ENCODE measurements at regions not wholly inside any gene's neighbourhood (a gene's known extent, or its start where the extent isn't known, plus 50 kb on each side); places are given as distances from the start of the nearest gene placed in this dataset.

DNA sequence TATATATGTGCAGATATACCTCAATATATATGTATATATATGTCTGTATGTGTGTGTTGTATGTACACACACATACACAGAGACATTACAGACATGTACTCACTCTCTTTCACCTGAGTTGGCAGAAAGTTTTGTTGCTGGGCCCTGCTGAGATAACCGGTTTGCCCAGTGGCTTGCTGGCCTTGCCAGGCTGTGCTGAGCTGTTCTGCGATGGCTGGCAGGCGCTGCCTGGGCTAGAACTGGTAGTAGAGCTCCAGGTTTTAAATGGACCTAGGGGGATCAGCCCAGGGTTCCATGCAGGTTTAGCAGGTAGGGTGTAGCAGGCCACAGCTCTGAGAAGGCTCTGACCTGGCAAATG lies 394.3 kb downstream of the GADD45G start:
- no peak for TF ChIP-seq CTCF (IDR thresholded peaks at IDR 0.05; ENCODE audit: unreplicated experiment)
- Mint-ChIP-seq H3K9me3 (ENCODE audit: unreplicated experiment) (no peaks in the 10 kb centered on the region), H3K36me3 (ENCODE audit: low read depth, unreplicated experiment) (no peaks in the 10 kb centered on the region), H3K4me3 (ENCODE audit: unreplicated experiment) (no peak overlapping the region), H3K27me3 (ENCODE audit: unreplicated experiment) (peaks cover 6% of the 10 kb centered on the region), H3K4me1 (ENCODE audit: unreplicated experiment) (peaks cover 15% of the 10 kb centered on the region), H3K27ac (ENCODE audit: unreplicated experiment) (no peak overlapping the region)
- DNase-seq (ENCODE audit: low spot score), result no peak

DNA sequence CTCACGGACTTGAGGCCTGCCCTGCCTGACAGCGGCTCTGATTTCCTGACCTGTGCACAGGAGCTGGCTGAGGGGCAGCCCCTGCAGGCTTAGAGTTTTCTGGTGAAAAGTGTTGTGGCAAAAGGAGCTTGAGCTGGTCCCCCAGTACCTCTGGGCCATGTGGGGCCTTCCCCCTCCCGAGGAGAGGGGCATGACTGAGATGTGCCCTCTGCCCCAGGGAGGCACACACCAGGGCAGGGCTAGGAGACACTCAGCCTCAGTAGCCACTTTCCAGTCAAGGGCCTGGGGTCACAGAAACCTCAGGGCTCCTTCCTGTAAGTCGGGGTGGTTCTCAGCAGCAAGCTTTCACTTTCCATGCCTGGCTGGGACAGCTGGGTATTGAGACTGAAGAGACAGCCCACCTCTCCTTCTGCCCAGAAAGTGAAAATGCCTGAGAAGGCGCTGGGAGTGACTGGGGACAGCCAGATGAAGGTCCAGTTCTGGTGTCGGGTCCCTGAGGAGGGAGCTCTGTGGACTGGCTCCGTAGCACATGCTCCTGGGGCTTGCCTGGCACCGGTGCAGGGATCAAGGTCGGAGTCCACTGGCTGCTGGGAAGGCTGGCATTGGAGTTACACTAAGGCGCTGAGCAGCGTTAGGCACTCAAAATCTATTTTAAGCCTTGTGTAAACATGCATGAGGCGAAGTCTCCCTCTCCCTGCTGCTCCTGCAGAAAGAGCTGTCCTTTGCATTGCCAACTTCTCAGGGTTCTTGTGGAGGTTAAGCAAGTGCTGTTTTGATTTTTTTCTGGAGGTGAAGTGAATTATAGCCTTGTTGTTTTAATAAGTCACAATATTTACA lies 394.9 kb downstream of the GADD45G start:
- TF ChIP-seq CTCF (IDR thresholded peaks at IDR 0.05; ENCODE audit: unreplicated experiment), result no peak
- H3K27ac Mint-ChIP-seq (ENCODE audit: unreplicated experiment), result no peak overlapping the region
- no peaks in the 10 kb centered on the region for H3K9me3 Mint-ChIP-seq (ENCODE audit: unreplicated experiment)
- peaks cover 6% of the 10 kb centered on the region for H3K27me3 Mint-ChIP-seq (ENCODE audit: unreplicated experiment)
- H3K4me1 Mint-ChIP-seq (ENCODE audit: unreplicated experiment), result peaks cover 15% of the 10 kb centered on the region
- DNase-seq (ENCODE audit: low spot score), result no peak
- H3K36me3 Mint-ChIP-seq (ENCODE audit: low read depth, unreplicated experiment), result no peaks in the 10 kb centered on the region
- H3K4me3 Mint-ChIP-seq (ENCODE audit: unreplicated experiment), result no peak overlapping the region

DNA sequence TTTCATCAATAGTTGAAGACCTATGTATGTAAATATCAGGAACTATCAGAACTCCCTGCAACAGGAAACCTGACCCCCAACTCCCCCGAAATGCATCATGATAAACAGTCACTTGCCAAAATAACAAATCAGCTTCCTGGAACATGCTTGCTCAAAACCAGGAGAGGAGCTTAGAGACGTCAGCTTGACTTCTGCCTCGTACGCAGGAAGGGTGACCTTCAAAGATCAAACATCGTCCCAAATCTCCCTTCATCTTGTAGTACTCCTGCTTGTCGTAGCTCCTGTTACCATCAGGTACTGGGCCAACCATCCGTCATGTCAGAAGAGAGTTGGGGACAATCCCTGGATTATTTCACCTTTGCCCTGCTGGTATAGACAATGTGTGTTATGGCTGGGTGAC lies 396.1 kb downstream of the GADD45G start:
- H3K27me3 Mint-ChIP-seq (ENCODE audit: unreplicated experiment), result peaks cover 4% of the 10 kb centered on the region
- no peaks in the 10 kb centered on the region for H3K9me3 Mint-ChIP-seq (ENCODE audit: unreplicated experiment)
- H3K27ac Mint-ChIP-seq (ENCODE audit: unreplicated experiment), result no peak overlapping the region
- H3K4me3 Mint-ChIP-seq (ENCODE audit: unreplicated experiment), result no peak overlapping the region
- no peaks in the 10 kb centered on the region for H3K36me3 Mint-ChIP-seq (ENCODE audit: low read depth, unreplicated experiment)
- DNase-seq (ENCODE audit: low spot score), result no peak
- no peak for TF ChIP-seq CTCF (IDR thresholded peaks at IDR 0.05; ENCODE audit: unreplicated experiment)
- H3K4me1 Mint-ChIP-seq (ENCODE audit: unreplicated experiment), result peaks cover 15% of the 10 kb centered on the region

DNA sequence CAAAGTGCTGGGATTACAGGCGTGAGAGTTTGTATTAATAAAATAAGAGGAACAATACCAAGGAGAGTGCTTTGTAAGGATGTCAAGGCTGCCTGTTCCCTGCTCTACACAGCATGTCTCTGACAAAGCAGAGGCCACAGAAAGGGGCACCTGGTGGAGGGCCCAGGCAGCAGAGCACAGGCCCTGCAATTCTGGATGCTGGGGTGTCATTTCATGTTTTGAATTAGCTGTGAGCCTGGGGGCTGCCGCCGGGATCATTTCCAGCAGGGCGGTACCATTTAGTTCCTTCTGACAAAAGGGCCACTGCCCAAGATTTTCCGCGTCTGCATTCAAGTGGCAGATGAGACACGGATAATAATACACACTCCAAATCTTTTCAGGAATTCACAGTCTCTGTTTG lies 396.9 kb downstream of the GADD45G start:
- H3K36me3 Mint-ChIP-seq (ENCODE audit: low read depth, unreplicated experiment), result no peaks in the 10 kb centered on the region
- DNase-seq (ENCODE audit: low spot score), result no peak
- H3K27me3 Mint-ChIP-seq (ENCODE audit: unreplicated experiment), result peaks cover 3% of the 10 kb centered on the region
- no peak overlapping the region for H3K27ac Mint-ChIP-seq (ENCODE audit: unreplicated experiment)
- H3K4me3 Mint-ChIP-seq (ENCODE audit: unreplicated experiment), result no peak overlapping the region
- H3K9me3 Mint-ChIP-seq (ENCODE audit: unreplicated experiment), result no peaks in the 10 kb centered on the region
- H3K4me1 Mint-ChIP-seq (ENCODE audit: unreplicated experiment), result peaks cover 15% of the 10 kb centered on the region
- no peak for TF ChIP-seq CTCF (IDR thresholded peaks at IDR 0.05; ENCODE audit: unreplicated experiment)

GRCh38 chr9:90002397-90003271 lies 397.8 kb downstream of the GADD45G start:
- DNase-seq (ENCODE audit: low spot score), result no peak
- Mint-ChIP-seq H3K36me3 (ENCODE audit: low read depth, unreplicated experiment) (no peaks in the 10 kb centered on the region), H3K4me1 (ENCODE audit: unreplicated experiment) (peaks cover 15% of the 10 kb centered on the region), H3K4me3 (ENCODE audit: unreplicated experiment) (no peak overlapping the region), H3K27me3 (ENCODE audit: unreplicated experiment) (peaks cover 1% of the 10 kb centered on the region), H3K27ac (ENCODE audit: unreplicated experiment) (no peak overlapping the region), H3K9me3 (ENCODE audit: unreplicated experiment) (no peaks in the 10 kb centered on the region)
- TF ChIP-seq CTCF (IDR thresholded peaks at IDR 0.05; ENCODE audit: unreplicated experiment), result no peak

Data from endothelial cell (in vitro differentiated cells).